ENCODE measurements at regions not wholly inside any gene's neighbourhood (a gene's known extent, or its start where the extent isn't known, plus 50 kb on each side); places are given as distances from the start of the nearest gene placed in this dataset.

DNA sequence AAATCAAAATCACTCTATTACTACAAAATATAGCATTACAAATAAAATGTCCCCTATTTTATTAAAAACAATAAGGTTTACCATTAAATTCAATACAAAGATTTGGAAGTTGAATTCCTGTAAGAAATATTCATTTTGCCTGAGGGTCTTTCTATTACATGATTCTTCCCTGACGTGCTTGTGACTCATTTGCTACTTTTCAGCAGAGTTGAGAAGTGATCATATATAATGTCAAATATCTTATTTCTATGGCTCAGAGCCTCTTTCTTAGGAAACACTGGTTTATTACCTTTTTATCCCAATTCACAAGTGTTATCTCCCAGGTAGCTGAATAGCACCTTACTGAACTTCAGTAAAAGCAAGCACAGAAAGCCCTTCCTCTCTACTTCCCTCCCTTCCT is 65.2 kb upstream of the CNTN5 start:
- TF ChIP-seq JUN (IDR thresholded peaks at IDR 0.05; ENCODE audit: borderline replicate concordance, insufficient read depth, insufficient read length, low read depth) (no peak), MAX (IDR thresholded peaks at IDR 0.05; ENCODE audit: insufficient read depth, insufficient read length) (no peak), CTCF (IDR thresholded peaks at IDR 0.05; ENCODE audit: extremely low read depth in 1 of 2, insufficient read depth in 1 of 2, low read depth in 1 of 2, low read length in 2 of 2) (no peak), EZH2 (IDR thresholded peaks at IDR 0.05; ENCODE audit: borderline replicate concordance, low read depth, low read length, severe bottlenecking) (no peak), POLR2AphosphoS5 (IDR thresholded peaks at IDR 0.05; ENCODE audit: insufficient read depth, low read depth, low read length) (no peak), POLR2A (IDR thresholded peaks at IDR 0.05; ENCODE audit: low read depth, low read length) (no peak), FOS (IDR thresholded peaks at IDR 0.05; ENCODE audit: borderline replicate concordance, insufficient read depth, low read length) (no peak)

Data from endothelial cell of umbilical vein (primary cell).